GM18870 (cell line): ENCODE measurements at regions not wholly inside any gene's neighbourhood (a gene's known extent, or its start where the extent isn't known, plus 50 kb on each side); places are given as distances from the start of the nearest gene placed in this dataset.

ENCODE experiments used
- ATAC-seq: cut with Tn5 transposase; IDR thresholded peaks from one replicate; pipeline ENCODE4 v1.9.1; 2021; ENCODE audit warnings: moderate library complexity; ENCODE audit not compliant: unreplicated experiment

GRCh38 chr6:111984516-111985201, 69.2 kb upstream of the CCN6 start:
- no peak for ATAC-seq

DNA sequence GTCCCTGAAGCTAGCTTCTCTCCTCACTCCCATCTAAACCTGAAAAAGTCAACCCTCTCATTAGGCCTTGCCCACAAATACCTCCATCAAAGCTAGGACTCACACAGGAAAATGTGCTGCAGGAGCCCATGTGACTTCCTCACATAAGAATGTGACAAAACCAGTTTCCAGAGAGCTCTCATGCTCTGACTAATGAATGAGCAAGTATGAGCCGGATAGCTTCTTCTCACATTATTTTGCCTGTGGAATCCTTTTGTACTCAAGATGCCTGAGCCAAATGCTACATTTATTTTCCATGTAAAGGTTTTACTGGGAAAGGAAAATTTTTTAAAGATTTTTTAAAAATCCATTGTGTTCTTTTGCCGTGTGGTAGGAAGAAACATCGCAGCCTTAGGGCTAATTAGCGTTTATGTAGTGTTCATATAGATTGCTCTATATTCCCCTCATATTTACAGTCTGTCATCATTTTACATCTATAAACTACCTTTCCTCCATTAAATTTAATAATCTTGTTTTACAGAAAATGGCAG, 68.6 kb upstream of the CCN6 start:
- no peak for ATAC-seq

DNA sequence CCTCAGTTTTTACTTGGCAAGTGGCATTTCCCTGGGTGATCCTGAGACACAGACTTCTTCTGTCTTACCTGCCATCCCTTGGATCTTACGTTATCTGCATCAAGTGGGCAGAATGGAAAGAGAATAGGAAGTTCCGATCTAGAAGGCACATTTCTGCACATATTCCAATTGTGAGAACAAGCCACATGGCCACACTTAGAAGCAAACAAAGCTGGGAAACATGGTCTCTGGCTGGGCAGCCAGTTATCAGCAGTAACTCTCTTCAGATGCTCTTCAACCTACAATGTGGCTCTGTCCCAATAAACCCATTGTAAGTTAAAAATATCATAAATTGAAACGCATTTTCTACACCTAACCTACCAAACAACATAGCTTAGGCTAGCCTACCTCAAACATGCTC, 67.3 kb upstream of the CCN6 start:
- no peak for ATAC-seq

DNA sequence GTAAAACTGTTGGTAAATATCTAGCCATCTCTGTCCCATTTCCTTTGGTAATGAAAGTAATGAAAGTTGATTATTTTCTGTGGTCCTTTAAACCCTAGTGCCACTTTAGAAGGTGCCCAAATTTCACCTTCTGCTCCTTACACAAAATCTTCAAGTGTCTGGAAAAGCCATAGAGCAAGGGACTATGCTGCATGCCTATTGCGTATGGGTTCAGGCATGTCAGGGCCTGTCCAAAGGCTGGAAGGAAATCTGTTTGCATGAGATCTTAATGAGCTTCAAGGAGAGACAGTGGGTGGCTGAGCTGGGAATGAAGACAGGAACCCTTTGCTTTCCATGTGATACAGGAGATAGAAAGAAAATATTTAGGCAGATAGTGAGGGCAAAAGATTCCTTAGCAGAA, 66.6 kb upstream of the CCN6 start:
- no peak for ATAC-seq

GRCh38 chr6:111988926-111989325, 65.0 kb upstream of the CCN6 start:
- ATAC-seq, result no peak

- no peak for ATAC-seq
These were observed 64.2 kb upstream of the CCN6 start for GRCh38 chr6:111989743-111990142.

DNA sequence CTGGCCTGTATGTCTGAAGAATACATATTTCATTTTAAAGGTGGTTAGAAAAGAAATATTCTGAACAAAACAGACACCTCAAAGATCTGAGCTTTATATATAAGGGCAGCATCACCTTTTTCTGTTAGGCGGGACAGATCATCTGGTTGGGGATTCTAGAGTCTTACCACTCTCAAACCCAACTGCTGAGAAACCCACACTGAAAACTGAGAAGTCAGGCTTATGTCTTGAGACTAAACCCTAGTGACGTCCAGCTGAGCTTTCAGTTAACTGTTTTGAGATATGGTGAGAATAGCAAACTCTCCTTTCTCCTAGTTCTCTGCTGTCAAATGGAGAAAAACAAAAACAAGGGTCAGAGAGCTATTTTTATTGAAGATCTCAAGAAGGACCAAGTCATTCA, 63.7 kb upstream of the CCN6 start:
- no peak for ATAC-seq

- ATAC-seq, result peak; percentile 71
These were observed 61.1 kb upstream of the CCN6 start for GRCh38 chr6:111992851-111993250.

DNA sequence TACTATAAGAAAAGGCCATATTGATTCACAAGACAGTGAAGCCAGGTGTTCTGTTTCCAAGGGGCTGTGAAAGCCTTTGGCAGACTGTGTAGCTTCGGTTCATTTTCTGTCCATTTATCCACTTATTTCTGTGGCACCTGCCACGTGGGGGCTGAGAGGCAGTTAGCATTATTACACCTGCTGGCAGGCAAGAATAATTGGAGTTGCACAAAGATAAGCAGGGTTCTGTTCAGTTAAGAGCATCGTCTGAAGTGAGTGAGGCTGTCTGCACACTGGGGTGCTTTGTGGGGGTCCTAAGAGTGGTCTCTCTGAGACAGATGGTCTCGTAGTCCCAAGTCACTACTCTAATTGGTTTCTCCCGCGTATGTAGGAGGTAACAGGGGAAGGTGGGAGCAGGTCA, 60.6 kb upstream of the CCN6 start:
- no peak for ATAC-seq

DNA sequence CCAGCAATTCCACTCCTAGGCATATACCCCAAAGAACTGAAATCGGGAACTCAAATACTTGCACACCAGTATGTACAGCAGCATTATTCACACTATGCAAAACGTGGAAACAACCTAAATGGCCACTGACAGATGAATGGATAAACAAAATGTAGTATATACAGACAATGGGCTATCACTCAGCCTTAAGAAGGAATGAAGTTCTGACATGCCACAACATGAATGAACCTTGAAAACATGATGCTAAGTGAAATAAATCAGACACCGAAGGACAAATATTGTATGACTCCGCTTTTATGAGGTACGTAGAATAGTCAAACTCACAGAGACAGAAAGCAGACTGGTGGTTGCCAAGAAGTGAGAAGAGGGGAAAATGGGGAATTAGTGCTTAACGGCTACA, 59.1 kb upstream of the CCN6 start:
- no peak for ATAC-seq

GRCh38 chr6:111995404-111995803, 58.5 kb upstream of the CCN6 start:
- no peak for ATAC-seq

DNA sequence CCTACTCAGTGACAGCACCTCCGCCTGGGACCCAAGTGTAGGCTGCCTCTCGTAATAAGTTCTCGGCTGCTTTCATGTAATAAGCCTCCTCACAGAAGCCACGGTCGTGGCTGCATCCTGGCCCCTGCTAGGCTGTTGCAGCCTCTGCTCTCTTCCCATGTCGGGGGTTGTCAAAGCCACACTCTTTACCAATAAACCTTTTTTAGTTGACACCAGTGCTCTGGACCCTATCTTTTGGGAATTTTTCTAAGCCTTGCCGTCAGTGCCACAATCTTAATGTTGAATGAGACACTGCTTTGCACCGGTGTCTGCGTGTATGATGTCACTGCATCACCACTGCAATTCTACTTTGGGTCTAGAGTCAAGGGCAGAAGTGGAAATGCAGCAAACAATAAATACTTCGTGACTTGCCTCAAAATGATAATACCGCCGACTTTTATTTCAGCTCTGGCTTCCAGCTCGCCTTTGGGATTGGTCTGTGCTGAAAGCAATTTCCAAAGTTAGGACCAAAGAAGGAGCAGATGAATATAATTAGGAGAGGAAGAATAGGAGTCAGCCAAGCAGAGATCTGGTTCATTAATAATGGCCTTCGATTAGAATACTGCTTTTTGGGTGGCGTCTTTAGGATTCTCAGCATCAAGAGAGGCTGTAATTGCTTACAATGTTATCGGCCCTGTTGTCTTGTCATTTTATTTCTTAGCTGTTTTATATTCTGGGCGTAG, 57.6 kb upstream of the CCN6 start:
- no peak for ATAC-seq

- peak; percentile 51 for ATAC-seq
These were observed 56.6 kb upstream of the CCN6 start for GRCh38 chr6:111997078-111997852.

DNA sequence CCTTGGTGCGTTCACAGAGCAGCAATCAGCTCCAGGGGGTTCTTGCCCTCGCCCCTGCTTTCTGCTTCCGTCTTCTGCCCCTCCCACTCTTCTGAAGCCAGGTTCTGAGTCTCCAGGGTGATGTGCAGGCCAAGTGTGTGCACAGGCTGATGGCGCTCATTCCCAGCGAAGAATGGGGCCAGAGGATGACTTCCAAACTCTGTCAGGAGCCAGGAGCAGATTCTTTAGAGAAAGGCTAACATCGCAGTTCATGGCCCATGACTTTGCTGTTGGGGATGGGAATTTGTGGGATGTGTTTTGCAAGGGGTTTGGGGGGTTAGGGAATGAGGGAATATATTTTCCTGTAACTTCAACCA, 56.1 kb upstream of the CCN6 start:
- ATAC-seq, result no peak

GRCh38 chr6:112002307-112002706, 51.6 kb upstream of the CCN6 start:
- no peak for ATAC-seq
